HCT116 (cell line): ENCODE measurements at regions not wholly inside any gene's neighbourhood (a gene's known extent, or its start where the extent isn't known, plus 50 kb on each side); places are given as distances from the start of the nearest gene placed in this dataset.

ENCODE experiments used
- ATAC-seq: fragments of 200-7000 bp; cut with Tn5 transposase; 2 replicates; pipeline ENCODE4 v1.9.1; 2020; ENCODE audit warnings: mild to moderate bottlenecking, moderate library complexity
- BruUV-seq: library from RNA; stranded (reverse); fragments of 400-500 nt; replicated peaks from 2 replicates; lab custom pipeline; 2021; lab: Mats Ljungman, UMichigan
- CTCF ChIA-PET: fragments of 300-600 bp; sonication (Branson Sonifier 250); formaldehyde crosslinking; loops from one replicate; lab custom pipeline; 2021; ENCODE audit warnings: antibody characterized with exemption; lab: Charles Lee
- POLR2A ChIA-PET: fragments of 300-600, 350-600 bp; sonication (Branson Sonifier 250); formaldehyde crosslinking; loops from one replicate; lab custom pipeline; 2021; ENCODE audit warnings: antibody characterized with exemption; lab: Charles Lee
- RAD21 ChIA-PET, 2 experiments: fragments of 300-600 bp; sonication (Branson Sonifier 250); formaldehyde crosslinking; loops; one replicate each; lab custom pipeline; 2023; ENCODE audit warnings: low total read pairs in 2 of 2; ENCODE audit not compliant: uncharacterized antibody in 2 of 2, unreplicated experiment in 2 of 2, low non-redundant PET in 1 of 2; lab: Charles Lee
- DNase-seq: peaks from one replicate; pipeline ENCODE4 v3.0.0-alpha.2; 2010; ENCODE audit warnings: low read depth, low spot score
- H2AFZ ChIP-seq: fragments of 200-600 bp; shearing (Covaris generic), sonication (generic); 2 replicates; pipeline ENCODE4 v1.6.1; 2017; ENCODE audit warnings: low read depth, mixed run types, mixed read lengths, antibody characterized with exemption, low read length; ENCODE audit not compliant: poor library complexity, severe bottlenecking
- H3K27ac ChIP-seq: 2 replicates; pipeline ENCODE4 v1.5.1; 2012; ENCODE audit warnings: low read depth, low read length
- H3K27me3 ChIP-seq: fragments of 200-600 bp; sonication (generic); 2 replicates; pipeline ENCODE4 v1.6.1; 2016; ENCODE audit warnings: mixed run types, low read length, mixed read lengths; ENCODE audit not compliant: insufficient read depth
- H3K36me3 ChIP-seq, 2 experiments: fragments of 200-500 bp in 1 of 2; fragments of 200-600 bp in 1 of 2; sonication (Bioruptor generic) in 1 of 2; sonication (generic) in 1 of 2; 2 replicates each; pipeline versions ENCODE4 v1.5.1 to v1.6.1; 2014 to 2016; ENCODE audit warnings: low read length in 2 of 2, inconsistent platforms in 1 of 2, mixed read lengths in 1 of 2, mixed run types in 1 of 2; ENCODE audit not compliant: insufficient read depth in 2 of 2, control insufficient read depth in 1 of 2
- H3K4me1 ChIP-seq, 2 experiments: fragments of 200-600 bp in 1 of 2; sonication (generic) in 1 of 2; 2 replicates each; pipeline versions ENCODE4 v1.5.1 to v1.6.1; 2012 to 2017; ENCODE audit warnings: low read length in 2 of 2, inconsistent platforms in 1 of 2, mild to moderate bottlenecking in 1 of 2, mixed read lengths in 1 of 2, mixed run types in 1 of 2, moderate library complexity in 1 of 2; ENCODE audit not compliant: insufficient read depth in 2 of 2, control insufficient read depth in 1 of 2
- H3K4me2 ChIP-seq: fragments of 200-600 bp; sonication (generic); 2 replicates; pipeline ENCODE4 v1.6.1; 2017; ENCODE audit warnings: mixed run types, low read length, mixed read lengths
- H3K4me3 ChIP-seq, 2 experiments: fragments of 200-600 bp in 1 of 2; sonication (generic) in 1 of 2; replicated peaks in 1 of 2; 2 replicates each; pipeline ENCODE4 v1.5.1; 2011 to 2016; ENCODE audit warnings: low read length in 2 of 2, control low read depth in 1 of 2, low read depth in 1 of 2, mild to moderate bottlenecking in 1 of 2, mixed read lengths in 1 of 2, mixed run types in 1 of 2
- H3K79me2 ChIP-seq: fragments of 200-600 bp; sonication (generic); 2 replicates; pipeline ENCODE4 v1.6.1; 2017; ENCODE audit warnings: mild to moderate bottlenecking, mixed run types, low read length, moderate library complexity, mixed read lengths; ENCODE audit not compliant: insufficient read depth
- H3K9ac ChIP-seq: fragments of 200-600 bp; sonication (generic); 2 replicates; pipeline ENCODE4 v1.6.1; 2016; ENCODE audit warnings: low read length, mixed read lengths
- H3K9me2 ChIP-seq: fragments of 200-600 bp; sonication (generic), shearing (Covaris generic); 2 replicates; pipeline ENCODE4 v1.6.1; 2017; ENCODE audit warnings: mixed run types, mild to moderate bottlenecking, moderate library complexity; ENCODE audit not compliant: insufficient read depth
- H3K9me3 ChIP-seq, 2 experiments: fragments of 200-500 bp in 1 of 2; fragments of 200-600 bp in 1 of 2; sonication (Bioruptor generic) in 1 of 2; sonication (generic) in 1 of 2; 2 replicates each; pipeline ENCODE4 v1.6.1; 2014 to 2017; ENCODE audit warnings: low read length in 2 of 2, mixed read lengths in 2 of 2, inconsistent platforms in 1 of 2, low read depth in 1 of 2, mild to moderate bottlenecking in 1 of 2, mixed run types in 1 of 2, moderate library complexity in 1 of 2; ENCODE audit not compliant: control insufficient read depth in 1 of 2, insufficient read depth in 1 of 2
- H4K20me1 ChIP-seq: fragments of 200-600 bp; sonication (generic), shearing (Covaris generic); 2 replicates; pipeline ENCODE4 v1.6.1; 2017; ENCODE audit warnings: mixed run types, mild to moderate bottlenecking, moderate library complexity; ENCODE audit not compliant: insufficient read depth
- FOSL1 ChIP-seq: IDR thresholded peaks from 2 replicates; pipeline ENCODE4 v1.6.1; 2012; ENCODE audit warnings: low read depth
- intact Hi-C: fragments of 100-400 bp; cut with micrococcal nuclease; formaldehyde crosslinking; loops from 2 replicates; pipeline ENCODE4 v1.10.0; 2022
- TF ChIP-seq, protein P1 (sequence below), 3 experiments: fragments of 200-600 bp in 1 of 3; sonication (generic) in 1 of 3; IDR thresholded peaks in 2 of 3; conservative IDR thresholded peaks in 1 of 3; 2 replicates each; pipeline ENCODE4 v1.5.1; 2012 to 2017; ENCODE audit warnings: low read depth in 2 of 3, low read length in 2 of 3, antibody characterized with exemption in 1 of 3, borderline replicate concordance in 1 of 3, control low read depth in 1 of 3, mild to moderate bottlenecking in 1 of 3, mixed read lengths in 1 of 3, mixed run types in 1 of 3, moderate library complexity in 1 of 3; ENCODE audit not compliant: insufficient read depth in 1 of 3
- TF ChIP-seq, protein P2 (sequence below): IDR thresholded peaks from 2 replicates; pipeline ENCODE4 v1.6.1; 2012; ENCODE audit warnings: low read depth

DNA sequence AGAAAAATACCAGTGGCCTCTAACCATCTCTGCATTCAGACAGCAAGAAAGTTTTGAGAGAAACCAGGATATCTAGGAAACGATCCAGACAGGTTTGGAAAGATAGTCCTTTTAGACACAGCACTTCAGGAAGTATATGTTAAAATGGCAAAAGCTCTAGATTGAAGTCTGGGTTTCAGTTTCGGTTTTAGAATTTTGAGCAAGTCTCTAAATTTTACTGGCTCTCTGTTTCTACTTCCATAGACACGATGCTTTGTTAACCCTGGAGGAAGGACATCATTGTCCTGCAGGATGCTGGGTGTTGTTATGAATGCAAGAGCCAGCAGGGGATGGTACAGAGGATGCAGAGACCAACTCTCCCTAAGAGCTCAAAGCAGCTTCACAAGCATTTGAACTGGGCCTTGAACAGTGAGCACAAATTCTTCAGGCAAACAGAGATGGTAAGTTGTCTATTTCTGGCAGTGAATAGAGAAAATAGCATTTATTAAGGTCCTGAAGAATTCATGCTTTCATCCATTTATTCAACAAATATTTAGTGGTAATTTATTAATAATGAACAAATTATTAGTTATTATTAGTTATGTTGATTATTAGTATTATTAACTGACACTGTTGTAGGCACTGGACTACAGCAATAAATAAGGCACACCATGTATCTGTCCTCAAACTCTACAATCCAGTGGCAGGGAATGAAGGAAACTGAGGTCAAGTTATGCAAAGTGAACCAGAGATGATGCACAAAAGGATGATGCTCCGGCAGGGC lies 152.7 kb upstream of the NRP1 start:
- ATAC-seq: peak; percentile 55
- BruUV-seq: no TSS peak
- H4K20me1 ChIP-seq: no peaks in the 10 kb centered on the region
- intact Hi-C loops: no loop called here
- no peaks in the 10 kb centered on the region for H3K4me1 ChIP-seq
- H3K9ac ChIP-seq: no peak overlapping the region
- no peak overlapping the region for H2AFZ ChIP-seq
- CTCF ChIA-PET: no interaction called here
- H3K9me2 ChIP-seq: no peaks in the 10 kb centered on the region
- no peaks in the 10 kb centered on the region for H3K9me3 ChIP-seq
- POLR2A ChIA-PET: no interaction called here
- no peaks in the 10 kb centered on the region for H3K79me2 ChIP-seq
- no peak for DNase-seq
- no peak overlapping the region for H3K4me2 ChIP-seq
- RAD21 ChIA-PET: interaction anchor here in 1 of 2 experiments (0.6 kb wide), 1 partner anchor 15 kb away, joined by 3 read pairs; no protein-coding TSS in a partner anchor
- TF ChIP-seq FOSL1: no peak
- TF ChIP-seq, protein P1, sequence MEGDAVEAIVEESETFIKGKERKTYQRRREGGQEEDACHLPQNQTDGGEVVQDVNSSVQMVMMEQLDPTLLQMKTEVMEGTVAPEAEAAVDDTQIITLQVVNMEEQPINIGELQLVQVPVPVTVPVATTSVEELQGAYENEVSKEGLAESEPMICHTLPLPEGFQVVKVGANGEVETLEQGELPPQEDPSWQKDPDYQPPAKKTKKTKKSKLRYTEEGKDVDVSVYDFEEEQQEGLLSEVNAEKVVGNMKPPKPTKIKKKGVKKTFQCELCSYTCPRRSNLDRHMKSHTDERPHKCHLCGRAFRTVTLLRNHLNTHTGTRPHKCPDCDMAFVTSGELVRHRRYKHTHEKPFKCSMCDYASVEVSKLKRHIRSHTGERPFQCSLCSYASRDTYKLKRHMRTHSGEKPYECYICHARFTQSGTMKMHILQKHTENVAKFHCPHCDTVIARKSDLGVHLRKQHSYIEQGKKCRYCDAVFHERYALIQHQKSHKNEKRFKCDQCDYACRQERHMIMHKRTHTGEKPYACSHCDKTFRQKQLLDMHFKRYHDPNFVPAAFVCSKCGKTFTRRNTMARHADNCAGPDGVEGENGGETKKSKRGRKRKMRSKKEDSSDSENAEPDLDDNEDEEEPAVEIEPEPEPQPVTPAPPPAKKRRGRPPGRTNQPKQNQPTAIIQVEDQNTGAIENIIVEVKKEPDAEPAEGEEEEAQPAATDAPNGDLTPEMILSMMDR (IDR thresholded peaks at IDR 0.05 in 2 of 3, conservative IDR thresholded peaks at IDR 0.05 in 1 of 3; ENCODE audit: borderline replicate concordance in 1 of 3, insufficient read depth in 1 of 3, low read depth in 2 of 3, low read length in 2 of 3): 0 out of 6 replicates have a peak, but pooled peaks of 1 of the 3 experiments have one; percentile 6
- TF ChIP-seq, protein P2, sequence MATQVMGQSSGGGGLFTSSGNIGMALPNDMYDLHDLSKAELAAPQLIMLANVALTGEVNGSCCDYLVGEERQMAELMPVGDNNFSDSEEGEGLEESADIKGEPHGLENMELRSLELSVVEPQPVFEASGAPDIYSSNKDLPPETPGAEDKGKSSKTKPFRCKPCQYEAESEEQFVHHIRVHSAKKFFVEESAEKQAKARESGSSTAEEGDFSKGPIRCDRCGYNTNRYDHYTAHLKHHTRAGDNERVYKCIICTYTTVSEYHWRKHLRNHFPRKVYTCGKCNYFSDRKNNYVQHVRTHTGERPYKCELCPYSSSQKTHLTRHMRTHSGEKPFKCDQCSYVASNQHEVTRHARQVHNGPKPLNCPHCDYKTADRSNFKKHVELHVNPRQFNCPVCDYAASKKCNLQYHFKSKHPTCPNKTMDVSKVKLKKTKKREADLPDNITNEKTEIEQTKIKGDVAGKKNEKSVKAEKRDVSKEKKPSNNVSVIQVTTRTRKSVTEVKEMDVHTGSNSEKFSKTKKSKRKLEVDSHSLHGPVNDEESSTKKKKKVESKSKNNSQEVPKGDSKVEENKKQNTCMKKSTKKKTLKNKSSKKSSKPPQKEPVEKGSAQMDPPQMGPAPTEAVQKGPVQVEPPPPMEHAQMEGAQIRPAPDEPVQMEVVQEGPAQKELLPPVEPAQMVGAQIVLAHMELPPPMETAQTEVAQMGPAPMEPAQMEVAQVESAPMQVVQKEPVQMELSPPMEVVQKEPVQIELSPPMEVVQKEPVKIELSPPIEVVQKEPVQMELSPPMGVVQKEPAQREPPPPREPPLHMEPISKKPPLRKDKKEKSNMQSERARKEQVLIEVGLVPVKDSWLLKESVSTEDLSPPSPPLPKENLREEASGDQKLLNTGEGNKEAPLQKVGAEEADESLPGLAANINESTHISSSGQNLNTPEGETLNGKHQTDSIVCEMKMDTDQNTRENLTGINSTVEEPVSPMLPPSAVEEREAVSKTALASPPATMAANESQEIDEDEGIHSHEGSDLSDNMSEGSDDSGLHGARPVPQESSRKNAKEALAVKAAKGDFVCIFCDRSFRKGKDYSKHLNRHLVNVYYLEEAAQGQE: no peak
- H3K27ac ChIP-seq: no peak overlapping the region
- no peaks in the 10 kb centered on the region for H3K27me3 ChIP-seq
- H3K4me3 ChIP-seq: no peak overlapping the region
- no peaks in the 10 kb centered on the region for H3K36me3 ChIP-seq
